ENCODE measurements at regions not wholly inside any gene's neighbourhood (a gene's known extent, or its start where the extent isn't known, plus 50 kb on each side); places are given as distances from the start of the nearest gene placed in this dataset.
A peak's percentile ranks its signal among the peaks of the same experiment; 100 is the strongest.

DNA sequence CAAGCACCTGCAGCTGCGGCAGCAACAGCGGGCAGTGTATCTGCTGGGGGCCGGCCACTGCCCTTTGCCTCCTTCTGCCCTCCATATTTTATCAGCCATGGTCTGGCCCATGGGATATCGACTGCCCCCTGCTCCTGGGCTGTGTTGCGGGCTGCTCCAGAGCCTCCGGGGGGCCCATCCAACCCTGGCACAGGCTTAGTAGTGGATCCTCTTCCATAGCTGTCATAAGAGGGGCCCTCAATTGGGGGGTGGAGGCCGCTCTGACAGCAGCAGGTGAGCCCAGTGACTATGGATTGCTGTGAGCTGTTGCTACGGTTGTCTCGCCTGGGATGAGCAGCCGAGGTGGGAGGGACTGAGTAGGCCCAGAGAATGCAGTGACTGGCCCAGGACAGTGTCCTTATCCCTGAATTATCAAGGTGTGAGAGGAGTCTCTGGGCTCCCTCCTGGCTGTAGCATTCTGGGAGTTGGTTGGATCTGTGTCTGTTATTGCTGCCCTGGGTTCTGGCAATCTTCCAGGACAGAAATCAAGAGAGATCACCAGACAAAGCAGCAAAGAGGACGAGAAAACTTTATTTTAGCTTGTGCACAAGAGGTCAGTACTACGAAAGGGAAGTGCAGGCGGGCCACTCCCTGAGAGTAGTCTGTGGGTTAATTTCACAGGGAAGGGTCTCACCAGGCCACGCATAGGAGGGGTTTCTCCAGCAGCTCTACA, 145.1 kb downstream of the ASB1 start:
- Histone ChIP-seq H3K4me1 (no peaks in the 10 kb centered on the region), H3K36me3 (no peaks in the 10 kb centered on the region), H3K4me3 (no peak overlapping the region), H3K27ac (no peak overlapping the region), H3K9me3 (no peaks in the 10 kb centered on the region), H3K27me3 (peaks cover 0 to 3% (median 0%) of the 10 kb centered on the region in 3 donors)
- DNase-seq (no peak), ATAC-seq (no peak)
- intact Hi-C loops (cut with DNase I; ENCODE audit: low total_unique reads) (no loop called here), in situ Hi-C loops (cut with MboI; ENCODE audit: low sequenced_read_pairs in 4 of 4) (no loop called here)
- TF ChIP-seq CTCF (IDR thresholded peaks at IDR 0.05 in 4 of 5, conservative IDR thresholded peaks at IDR 0.05 in 1 of 5): no peak
- TF ChIP-seq POLR2A (IDR thresholded peaks at IDR 0.05): no peak

DNA sequence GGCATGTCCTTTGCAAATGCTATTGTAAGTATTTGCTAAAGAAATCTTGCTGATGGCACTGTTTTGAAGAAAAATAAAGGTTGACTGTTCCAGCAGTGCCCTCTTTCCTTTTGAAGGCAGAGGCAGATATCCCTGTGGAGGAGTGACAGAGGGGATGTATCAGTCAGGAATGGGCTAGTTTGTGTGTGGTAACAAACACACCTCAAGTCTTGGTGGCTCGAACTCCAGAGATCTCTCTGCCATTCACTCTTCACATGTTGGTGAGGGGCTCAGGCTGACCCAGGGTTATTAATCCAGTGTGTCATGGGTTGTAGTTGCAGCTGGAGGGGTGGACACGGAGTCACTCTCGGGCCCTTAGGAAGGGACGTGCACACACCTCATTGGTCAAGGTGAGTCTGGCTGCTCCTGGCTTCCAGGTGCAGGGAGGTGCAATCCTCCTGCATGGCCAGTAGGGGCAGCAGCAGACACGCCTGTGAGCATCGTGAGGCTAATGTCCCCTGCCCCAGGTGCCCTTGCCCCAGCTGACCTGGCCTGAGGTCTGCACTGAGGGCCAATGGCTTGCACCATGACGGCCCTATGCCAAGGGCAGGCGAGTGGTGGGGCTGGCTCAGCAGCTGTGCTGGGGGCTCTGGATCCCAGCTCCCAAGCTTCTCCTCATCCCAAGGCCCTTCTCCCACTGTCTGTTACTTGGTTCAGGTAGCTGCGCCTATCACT, 146.5 kb downstream of the ASB1 start:
- H3K27me3 ChIP-seq: peaks cover 0 to 3% (median 0%) of the 10 kb centered on the region in 3 donors
- no peaks in the 10 kb centered on the region for H3K4me1 ChIP-seq
- H3K36me3 ChIP-seq: no peaks in the 10 kb centered on the region
- H3K27ac ChIP-seq: no peak overlapping the region
- intact Hi-C loops (cut with DNase I; ENCODE audit: low total_unique reads): no loop called here
- no peaks in the 10 kb centered on the region for H3K9me3 ChIP-seq
- ATAC-seq (no peak), DNase-seq (no peak)
- no peak overlapping the region for H3K4me3 ChIP-seq
- in situ Hi-C loops (cut with MboI; ENCODE audit: low sequenced_read_pairs in 4 of 4): no loop called here
- TF ChIP-seq POLR2A (IDR thresholded peaks at IDR 0.05) (no peak), CTCF (IDR thresholded peaks at IDR 0.05 in 4 of 5, conservative IDR thresholded peaks at IDR 0.05 in 1 of 5) (peak in 3 of 5 experiments; percentile 29 to 54 (median 47))

- H3K9me3 ChIP-seq: no peaks in the 10 kb centered on the region
- intact Hi-C loops (cut with DNase I; ENCODE audit: low total_unique reads): no loop called here
- ATAC-seq (no peak), DNase-seq (no peak)
- H3K4me1 ChIP-seq: no peaks in the 10 kb centered on the region
- H3K27me3 ChIP-seq: peaks cover 0 to 3% (median 0%) of the 10 kb centered on the region in 3 donors
- no peak overlapping the region for H3K4me3 ChIP-seq
- H3K27ac ChIP-seq: no peak overlapping the region
- no peaks in the 10 kb centered on the region for H3K36me3 ChIP-seq
- TF ChIP-seq CTCF (IDR thresholded peaks at IDR 0.05 in 4 of 5, conservative IDR thresholded peaks at IDR 0.05 in 1 of 5) (no peak), POLR2A (IDR thresholded peaks at IDR 0.05) (no peak)
- in situ Hi-C loops (cut with MboI; ENCODE audit: low sequenced_read_pairs in 4 of 4): no loop called here
Observed at GRCh38 chr2:238573916-238574315, 147.2 kb downstream of the ASB1 start.

GRCh38 chr2:238574490-238575271, 148.0 kb downstream of the ASB1 start:
- DNase-seq (no peak), ATAC-seq (no peak)
- intact Hi-C loops (cut with DNase I; ENCODE audit: low total_unique reads) (no loop called here), in situ Hi-C loops (cut with MboI; ENCODE audit: low sequenced_read_pairs in 4 of 4) (no loop called here)
- H3K4me1 ChIP-seq: no peaks in the 10 kb centered on the region
- TF ChIP-seq POLR2A (IDR thresholded peaks at IDR 0.05): no peak
- TF ChIP-seq CTCF (IDR thresholded peaks at IDR 0.05 in 4 of 5, conservative IDR thresholded peaks at IDR 0.05 in 1 of 5): no peak
- no peaks in the 10 kb centered on the region for H3K9me3 ChIP-seq
- no peak overlapping the region for H3K27ac ChIP-seq
- no peak overlapping the region for H3K4me3 ChIP-seq
- H3K27me3 ChIP-seq: no peaks in the 10 kb centered on the region
- H3K36me3 ChIP-seq: no peaks in the 10 kb centered on the region
